ENCODE measurements at regions not wholly inside any gene's neighbourhood (a gene's known extent, or its start where the extent isn't known, plus 50 kb on each side); places are given as distances from the start of the nearest gene placed in this dataset.

DNA sequence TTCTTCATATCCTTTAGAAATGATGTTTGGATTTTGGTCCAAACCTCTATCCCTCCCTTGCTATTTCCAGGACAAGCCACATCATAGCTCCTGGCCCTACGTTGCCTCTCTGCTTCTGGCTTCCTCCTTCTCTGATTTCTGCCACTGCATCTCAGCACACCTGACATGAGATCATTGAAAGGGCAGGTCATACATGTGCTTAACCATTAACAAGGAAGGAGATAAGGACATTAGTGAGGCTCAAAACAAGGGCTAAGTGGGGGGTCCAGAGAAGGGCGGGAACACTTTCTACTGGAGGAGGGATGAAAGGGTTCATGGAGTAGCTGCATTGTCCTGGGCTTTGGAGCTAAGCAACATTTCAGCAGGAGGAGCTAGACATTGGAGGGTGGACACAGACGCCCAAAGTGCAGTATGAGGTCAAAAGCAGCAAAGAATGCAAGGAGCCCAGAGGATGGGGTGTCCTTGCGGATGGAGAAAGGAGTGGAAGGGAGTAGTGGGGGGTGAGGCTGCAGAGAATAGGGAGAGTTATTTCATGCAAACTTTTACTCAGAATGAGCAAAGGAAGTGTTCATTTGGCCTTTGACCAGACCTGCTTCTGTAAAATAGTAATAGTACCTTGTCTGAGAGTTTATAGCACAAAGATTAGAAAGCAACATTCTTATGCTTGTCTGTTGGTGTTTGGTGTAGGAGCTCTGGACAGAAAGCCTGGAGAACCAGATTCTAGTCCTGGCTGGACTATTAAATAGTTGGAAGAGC is 102.4 kb upstream of the CREB5 start:
- Mint-ChIP-seq H3K9me3 (no peaks in the 10 kb centered on the region), H3K4me1 (no peaks in the 10 kb centered on the region), H3K36me3 (no peaks in the 10 kb centered on the region), H3K27ac (no peak overlapping the region), H3K4me3 (no peak overlapping the region)
- DNase-seq (ENCODE audit: low spot score in 2 of 2) (no peak), ATAC-seq (no peak)

DNA sequence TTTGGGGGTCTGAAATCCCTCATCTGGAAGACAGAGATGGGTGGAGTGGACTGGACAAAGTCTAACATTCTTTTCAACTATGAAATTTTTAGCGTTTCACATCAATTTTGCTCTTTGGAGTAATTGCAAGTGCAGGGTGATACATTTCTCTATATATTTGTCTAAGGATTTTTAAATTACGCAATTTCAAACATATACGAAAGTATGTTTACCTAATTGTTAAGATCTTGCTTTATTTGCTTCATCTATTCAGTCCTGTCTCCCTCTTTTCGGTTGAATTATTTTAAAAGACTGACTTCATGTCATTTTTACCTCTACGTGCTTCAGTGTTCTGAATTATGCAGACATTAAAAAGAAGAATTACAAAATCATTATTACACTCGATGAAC is 101.9 kb upstream of the CREB5 start:
- Mint-ChIP-seq H3K9me3 (no peaks in the 10 kb centered on the region), H3K4me1 (no peaks in the 10 kb centered on the region), H3K27ac (no peak overlapping the region), H3K4me3 (no peak overlapping the region), H3K36me3 (no peaks in the 10 kb centered on the region)
- ATAC-seq, result no peak
- no peak for DNase-seq (ENCODE audit: low spot score in 2 of 2)

DNA sequence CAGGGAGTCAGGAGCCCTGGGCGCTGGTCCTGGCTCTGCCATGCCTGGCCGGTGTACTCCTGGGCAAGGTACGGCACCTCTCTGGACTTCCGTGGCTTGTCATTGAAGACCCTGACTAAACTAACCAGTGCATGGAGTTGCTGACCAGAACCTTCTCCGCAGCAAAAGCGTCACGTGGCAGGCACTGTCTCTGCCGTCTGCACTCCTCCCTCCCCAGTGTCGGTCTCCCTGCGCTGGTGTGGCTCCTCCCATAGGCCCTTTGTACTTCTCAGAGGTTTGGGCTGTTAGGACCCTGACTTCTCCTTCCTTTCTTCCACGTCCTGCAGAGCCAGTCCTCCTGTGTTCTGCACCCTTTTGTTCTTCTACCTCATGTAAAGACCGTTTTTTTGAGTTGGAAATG is 100.6 kb upstream of the CREB5 start:
- H3K4me1 Mint-ChIP-seq, result no peaks in the 10 kb centered on the region
- ATAC-seq (no peak), DNase-seq (ENCODE audit: low spot score in 2 of 2) (no peak)
- H3K9me3 Mint-ChIP-seq, result no peaks in the 10 kb centered on the region
- no peak overlapping the region for H3K4me3 Mint-ChIP-seq
- H3K27ac Mint-ChIP-seq, result no peak overlapping the region
- H3K36me3 Mint-ChIP-seq, result no peaks in the 10 kb centered on the region

DNA sequence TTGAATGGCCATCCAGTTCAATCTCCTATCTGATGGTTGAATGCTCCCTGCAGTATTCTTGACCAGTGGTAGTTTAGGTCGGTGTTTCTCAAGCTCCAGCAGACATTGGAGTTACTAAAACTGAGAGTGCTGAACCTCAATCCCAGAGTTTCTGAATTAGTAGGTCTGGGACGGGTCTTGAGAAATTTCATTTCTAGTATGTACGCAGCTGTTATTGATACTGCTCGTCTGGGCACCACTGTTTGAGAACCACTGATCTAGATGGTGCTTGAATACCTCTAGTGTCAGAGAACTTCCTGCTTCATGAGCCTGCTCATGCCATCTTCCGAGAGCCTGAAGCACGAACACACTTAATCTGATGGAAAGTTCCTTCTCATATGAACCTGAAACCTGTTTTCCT is 99.4 kb upstream of the CREB5 start:
- Mint-ChIP-seq H3K4me3 (no peak overlapping the region), H3K4me1 (peaks cover 4% of the 10 kb centered on the region), H3K36me3 (no peaks in the 10 kb centered on the region), H3K27ac (no peak overlapping the region), H3K9me3 (no peaks in the 10 kb centered on the region)
- DNase-seq (ENCODE audit: low spot score in 2 of 2) (no peak), ATAC-seq (no peak)

DNA sequence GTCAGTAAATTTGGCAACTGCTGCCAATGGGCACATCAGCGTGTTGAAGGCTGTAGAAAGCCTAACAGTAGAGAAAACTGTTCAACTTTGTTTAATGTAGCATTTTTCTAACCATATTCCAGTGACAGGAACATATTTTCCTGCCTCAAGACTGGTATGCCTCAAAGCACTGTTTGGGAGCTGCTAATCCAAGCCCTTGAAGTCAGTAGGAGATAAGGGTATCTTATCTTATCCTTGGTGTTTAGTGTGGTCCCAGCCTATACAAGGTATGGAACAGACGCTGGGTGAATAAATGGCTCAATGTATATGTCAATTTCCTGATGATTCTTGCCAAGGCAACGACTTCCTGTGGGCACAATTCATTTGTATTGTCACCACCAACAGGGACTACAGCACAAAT is 97.5 kb upstream of the CREB5 start:
- ATAC-seq, result no peak
- no peaks in the 10 kb centered on the region for H3K9me3 Mint-ChIP-seq

DNA sequence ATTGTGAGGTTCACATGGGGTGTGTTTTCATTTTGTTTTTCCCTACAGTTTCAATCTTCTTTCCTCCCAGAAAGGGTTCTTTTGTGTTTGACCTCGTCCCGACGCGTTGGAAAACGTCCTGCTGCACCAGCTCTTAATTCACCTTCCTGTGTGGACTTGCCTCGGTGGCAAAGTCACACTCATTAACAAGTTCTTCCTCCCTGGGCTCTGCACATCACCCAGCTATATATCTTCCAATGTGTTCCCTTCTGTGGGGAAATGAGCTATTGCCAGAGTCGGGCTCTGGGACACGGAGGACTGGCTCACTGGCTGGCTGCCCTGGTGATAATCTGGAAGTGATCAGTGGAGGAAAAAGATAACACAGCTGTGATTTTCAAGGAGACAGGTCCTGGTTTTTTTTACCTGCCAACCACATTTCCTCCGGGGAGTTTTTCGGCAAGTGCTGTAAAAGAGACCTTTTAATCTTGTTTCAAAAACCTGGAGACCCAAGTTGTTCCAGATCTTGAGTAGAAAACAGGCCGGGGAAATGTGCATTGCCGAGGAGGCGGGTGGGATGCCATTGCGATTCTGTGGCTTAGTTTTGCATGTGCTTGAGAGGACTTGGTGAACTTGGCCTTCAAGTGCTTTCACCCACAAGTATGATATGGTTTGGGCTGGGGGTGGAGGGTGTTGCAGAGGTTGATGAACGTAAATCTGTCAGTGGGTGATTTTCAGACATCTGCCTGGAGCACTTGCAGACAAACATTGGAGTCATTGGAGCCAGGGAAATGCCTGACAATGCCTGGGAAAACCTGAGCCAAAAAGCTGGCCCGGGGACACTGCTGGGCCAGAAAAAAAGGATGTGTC is 96.5 kb upstream of the CREB5 start:
- DNase-seq (ENCODE audit: low spot score in 2 of 2) (no peak), ATAC-seq (no peak)
- no peaks in the 10 kb centered on the region for H3K9me3 Mint-ChIP-seq
- H3K4me3 Mint-ChIP-seq, result no peak overlapping the region
- H3K27ac Mint-ChIP-seq, result no peak overlapping the region
- H3K4me1 Mint-ChIP-seq, result peaks cover 13% of the 10 kb centered on the region
- H3K36me3 Mint-ChIP-seq, result no peaks in the 10 kb centered on the region

More for the DNA sequence above, 97.5 kb upstream of the CREB5 start:
- peaks cover 13% of the 10 kb centered on the region for H3K4me1 Mint-ChIP-seq
- no peak overlapping the region for H3K4me3 Mint-ChIP-seq
- H3K27ac Mint-ChIP-seq, result no peak overlapping the region
- no peaks in the 10 kb centered on the region for H3K36me3 Mint-ChIP-seq
- no peak for DNase-seq (ENCODE audit: low spot score in 2 of 2)

DNA sequence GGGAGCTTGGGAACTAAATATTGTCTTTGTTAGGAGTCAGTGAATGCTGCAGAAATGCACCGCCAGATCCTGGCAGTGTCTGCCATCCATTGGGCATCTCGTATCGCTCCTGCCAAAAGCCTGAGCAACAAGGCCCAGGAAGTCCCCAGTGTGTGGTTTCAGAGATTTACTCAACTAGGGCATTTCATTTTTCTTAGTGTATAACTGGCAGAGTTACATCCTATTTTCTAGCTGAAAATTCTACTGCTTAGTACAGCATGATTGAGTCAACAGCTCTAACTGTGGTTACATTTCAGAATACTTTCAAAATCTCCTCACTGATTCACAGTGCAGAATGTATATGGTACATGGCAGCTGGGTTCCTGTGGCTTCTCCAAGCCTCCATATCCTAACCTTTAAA is 95.8 kb upstream of the CREB5 start:
- DNase-seq (ENCODE audit: low spot score in 2 of 2), result no peak
- Mint-ChIP-seq H3K4me1 (peaks cover 13% of the 10 kb centered on the region), H3K9me3 (no peaks in the 10 kb centered on the region), H3K27ac (no peak overlapping the region), H3K4me3 (no peak overlapping the region), H3K36me3 (no peaks in the 10 kb centered on the region)
- ATAC-seq, result peak; percentile 92

DNA sequence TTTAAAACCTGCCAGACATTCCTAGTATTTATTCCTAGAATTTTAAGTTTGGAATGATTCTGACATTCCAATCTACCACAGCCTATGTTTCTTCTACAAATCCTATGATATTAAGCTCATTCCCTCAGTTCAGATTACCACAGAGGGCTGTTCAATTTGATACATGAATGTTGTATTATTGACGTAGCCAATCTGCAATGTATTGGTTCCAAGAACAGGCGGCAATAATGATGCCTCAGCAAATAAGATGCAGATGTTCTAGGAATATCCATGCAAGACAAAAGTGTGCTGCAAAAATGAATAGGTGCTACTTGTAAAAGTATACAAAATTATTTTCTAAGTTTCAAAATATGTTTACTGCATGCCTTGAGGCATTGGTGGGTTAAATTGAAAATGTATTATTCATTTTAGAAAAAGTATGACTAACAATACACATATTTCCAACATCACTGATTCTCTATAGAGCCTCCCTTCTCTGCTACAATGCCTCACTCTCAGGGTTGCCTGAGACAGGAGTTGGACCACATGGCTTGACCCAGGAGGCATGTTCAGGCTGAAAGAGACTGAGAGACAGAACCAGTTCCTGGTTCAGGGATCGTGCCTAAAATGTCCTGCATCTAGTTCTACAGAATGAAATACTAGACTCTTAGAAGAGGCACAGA is 94.1 kb upstream of the CREB5 start:
- Mint-ChIP-seq H3K36me3 (no peaks in the 10 kb centered on the region), H3K4me3 (no peak overlapping the region), H3K4me1 (peaks cover 13% of the 10 kb centered on the region), H3K27ac (no peak overlapping the region), H3K9me3 (no peaks in the 10 kb centered on the region)
- ATAC-seq, result peak; percentile 63
- no peak for DNase-seq (ENCODE audit: low spot score in 2 of 2)

DNA sequence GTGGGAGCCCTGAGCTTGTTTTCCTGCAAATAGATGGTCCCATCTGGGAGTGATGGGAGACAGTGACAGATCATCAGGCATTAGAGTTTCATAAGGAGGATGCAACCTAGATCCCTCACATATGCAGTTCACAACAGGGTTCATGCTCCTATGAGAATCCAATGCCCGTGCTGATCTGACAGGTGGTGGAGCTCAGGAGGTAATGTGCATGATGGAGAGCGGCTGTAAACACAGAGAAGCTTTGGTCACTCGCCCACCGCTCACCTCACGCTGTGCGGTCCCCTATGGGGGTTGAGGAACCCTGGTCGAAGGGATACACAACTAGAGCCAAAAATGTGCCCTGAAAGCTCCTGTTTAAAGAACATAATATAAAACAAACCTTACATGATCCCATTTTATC is 88.5 kb upstream of the CREB5 start:
- H3K4me3 Mint-ChIP-seq, result no peak overlapping the region
- ATAC-seq, result no peak
- H3K4me1 Mint-ChIP-seq, result peaks cover under 1% of the 10 kb centered on the region
- no peak for DNase-seq (ENCODE audit: low spot score in 2 of 2)
- H3K36me3 Mint-ChIP-seq, result no peaks in the 10 kb centered on the region
- no peaks in the 10 kb centered on the region for H3K9me3 Mint-ChIP-seq
- no peak overlapping the region for H3K27ac Mint-ChIP-seq

DNA sequence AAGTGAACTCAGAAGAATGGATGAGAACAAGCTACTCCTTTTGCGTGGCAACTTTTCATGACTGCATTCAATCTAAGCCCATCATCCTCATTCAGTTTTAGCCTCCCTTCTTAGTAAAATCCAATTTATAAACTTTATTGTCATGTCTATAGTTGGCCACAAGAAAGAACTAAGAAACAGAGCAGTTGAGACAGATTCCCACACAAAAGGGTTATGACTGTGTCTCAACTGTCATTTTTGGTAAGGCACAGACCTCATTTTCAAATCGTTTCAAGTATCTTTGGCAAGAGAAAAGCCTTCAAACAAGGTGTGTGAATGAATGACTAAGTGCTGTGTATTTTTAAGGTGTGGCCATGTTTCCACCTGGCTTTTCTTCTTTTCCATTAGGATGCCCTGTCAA is 84.2 kb upstream of the CREB5 start:
- H3K9me3 Mint-ChIP-seq, result no peaks in the 10 kb centered on the region
- no peak overlapping the region for H3K4me3 Mint-ChIP-seq
- no peak overlapping the region for H3K27ac Mint-ChIP-seq
- no peaks in the 10 kb centered on the region for H3K36me3 Mint-ChIP-seq
- DNase-seq (ENCODE audit: low spot score in 2 of 2), result no peak
- ATAC-seq, result no peak
- H3K4me1 Mint-ChIP-seq, result peaks cover 10% of the 10 kb centered on the region

DNA sequence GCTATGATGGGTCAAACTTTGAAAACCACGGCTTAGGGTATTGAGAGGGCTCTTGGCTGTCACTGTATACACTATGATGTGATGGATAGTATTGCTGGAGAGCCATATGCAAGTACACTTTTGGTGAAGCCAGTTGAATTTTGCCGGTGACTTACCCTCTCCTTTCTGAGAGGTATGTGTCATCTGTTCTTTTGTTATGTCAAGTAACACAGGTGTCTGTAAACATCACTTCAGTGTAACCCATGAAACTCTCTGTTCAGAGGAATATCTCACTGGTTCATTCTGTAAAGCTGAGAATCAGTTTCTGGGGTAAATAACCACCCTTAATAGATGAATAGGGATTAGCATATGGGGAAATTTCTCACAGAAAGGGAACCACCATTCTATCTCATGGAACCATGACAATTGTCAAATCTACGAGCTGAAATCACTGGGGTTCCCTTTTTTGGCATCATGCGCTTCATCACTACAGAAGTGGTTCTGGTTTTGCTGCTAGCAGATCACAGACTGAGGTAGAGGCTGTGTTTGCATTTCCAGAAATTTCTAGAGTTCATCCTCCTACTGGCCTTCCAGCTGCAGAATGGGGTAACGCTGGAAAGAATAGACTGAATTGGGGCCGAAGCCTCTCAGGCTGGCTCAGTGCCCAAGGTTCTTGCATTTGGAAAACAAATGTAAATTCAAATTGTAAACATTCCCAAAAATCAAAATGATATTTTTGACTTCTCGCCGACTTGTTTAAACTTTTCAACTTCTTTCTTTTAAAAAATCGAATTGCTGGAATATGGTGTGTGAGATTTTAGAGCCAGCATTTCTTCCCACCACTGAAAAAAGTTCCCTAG is 83.3 kb upstream of the CREB5 start:
- Mint-ChIP-seq H3K9me3 (no peaks in the 10 kb centered on the region), H3K4me1 (peaks cover 10% of the 10 kb centered on the region), H3K4me3 (no peak overlapping the region), H3K27ac (no peak overlapping the region), H3K36me3 (no peaks in the 10 kb centered on the region)
- ATAC-seq (no peak), DNase-seq (ENCODE audit: low spot score in 2 of 2) (no peak)

DNA sequence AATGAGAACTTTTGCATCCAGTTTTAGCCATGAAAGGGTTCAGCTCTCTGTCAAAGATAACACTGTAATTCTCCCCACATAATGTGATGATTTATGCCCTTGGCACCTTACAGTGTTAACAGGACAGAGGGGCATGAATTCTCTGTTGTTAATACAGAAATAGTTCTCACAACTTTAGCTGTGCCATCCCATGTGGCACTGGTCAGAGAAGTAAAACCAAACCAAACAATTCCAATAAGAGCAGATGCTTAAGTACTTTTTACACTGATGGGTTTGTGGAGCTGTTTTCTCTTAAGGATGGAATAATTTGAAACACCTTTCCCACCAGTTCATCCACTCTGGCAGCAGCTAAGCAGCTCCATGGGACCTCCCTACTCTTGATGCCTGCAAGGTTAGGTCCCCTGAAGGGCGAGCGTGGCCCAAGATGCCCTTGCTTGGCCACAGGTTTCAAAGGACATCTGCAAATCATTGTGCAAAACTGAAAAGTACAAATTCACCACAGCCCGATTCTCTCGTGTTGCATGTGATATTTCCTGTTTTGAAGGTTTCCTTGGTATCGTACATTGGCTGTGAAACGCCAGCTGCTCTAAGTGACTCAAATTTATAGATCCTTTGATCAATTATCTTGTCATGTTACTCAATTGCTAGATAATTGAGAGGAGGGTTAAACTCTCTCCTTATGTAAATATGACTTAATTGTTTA is 82.5 kb upstream of the CREB5 start:
- peak overlapping the region; percentile 7 for H3K4me3 Mint-ChIP-seq
- no peak overlapping the region for H3K27ac Mint-ChIP-seq
- no peak for DNase-seq (ENCODE audit: low spot score in 2 of 2)
- H3K4me1 Mint-ChIP-seq, result peaks cover 10% of the 10 kb centered on the region
- H3K36me3 Mint-ChIP-seq, result no peaks in the 10 kb centered on the region
- ATAC-seq, result peak; percentile 67
- H3K9me3 Mint-ChIP-seq, result peaks cover 3% of the 10 kb centered on the region

DNA sequence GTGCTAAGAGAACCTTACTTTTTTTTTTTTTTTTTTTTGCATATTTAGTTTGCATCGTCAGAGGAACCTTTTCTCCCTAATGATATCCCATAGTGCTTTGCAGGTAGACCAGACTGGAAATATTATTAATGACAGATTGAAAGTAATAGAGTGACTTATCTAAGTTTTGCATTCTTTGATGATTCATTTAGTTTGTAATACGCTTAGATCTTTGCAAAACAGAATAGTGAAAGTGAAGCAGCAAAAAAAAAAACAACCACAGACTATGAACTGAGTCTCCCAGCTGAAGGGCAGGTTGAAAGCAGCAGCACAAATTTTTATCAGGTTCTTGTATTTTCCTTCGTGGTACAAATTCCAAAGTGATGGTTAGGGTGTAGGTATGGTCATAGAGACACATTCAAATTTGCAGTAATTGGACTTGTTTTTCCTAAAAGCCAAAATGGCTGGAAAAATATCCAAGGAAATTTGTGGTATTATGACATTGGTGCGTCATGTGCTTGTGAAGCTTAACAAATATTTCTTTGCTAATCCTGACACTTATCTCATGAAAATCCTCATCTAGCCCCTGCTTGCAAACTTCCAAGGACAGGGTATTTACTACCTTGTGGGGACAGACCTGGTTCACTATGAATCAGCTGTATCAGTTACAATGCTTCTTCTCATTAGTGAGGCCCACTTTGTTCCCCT is 81.8 kb upstream of the CREB5 start:
- no peak overlapping the region for H3K27ac Mint-ChIP-seq
- ATAC-seq (peak; percentile 72), DNase-seq (ENCODE audit: low spot score in 2 of 2) (no peak)
- peaks cover 10% of the 10 kb centered on the region for H3K4me1 Mint-ChIP-seq
- H3K9me3 Mint-ChIP-seq, result peaks cover 3% of the 10 kb centered on the region
- no peaks in the 10 kb centered on the region for H3K36me3 Mint-ChIP-seq
- H3K4me3 Mint-ChIP-seq, result peak overlapping the region; percentile 7

DNA sequence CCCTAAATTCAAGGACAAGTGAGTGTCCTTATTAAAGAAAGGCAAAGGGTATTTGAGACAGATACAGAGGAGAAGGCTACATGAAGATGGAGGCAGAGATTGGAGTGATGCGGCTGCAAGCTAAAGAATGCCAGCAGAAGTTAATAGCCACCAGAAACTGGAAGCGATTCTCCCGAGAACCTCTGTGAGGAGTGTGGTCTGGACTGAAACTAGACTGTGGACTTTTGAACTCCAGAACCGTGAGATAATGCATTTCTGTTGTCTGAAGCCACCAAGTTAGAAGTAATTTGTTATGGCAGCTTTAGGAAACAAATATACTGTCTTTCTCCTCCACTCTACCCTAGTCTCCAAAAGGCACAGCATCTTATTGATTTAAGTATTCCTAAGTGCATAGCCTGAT is 80.3 kb upstream of the CREB5 start:
- no peak overlapping the region for H3K4me3 Mint-ChIP-seq
- H3K27ac Mint-ChIP-seq, result no peak overlapping the region
- DNase-seq (ENCODE audit: low spot score in 2 of 2) (no peak), ATAC-seq (no peak)
- H3K9me3 Mint-ChIP-seq, result peaks cover 3% of the 10 kb centered on the region
- peaks cover 10% of the 10 kb centered on the region for H3K4me1 Mint-ChIP-seq
- no peaks in the 10 kb centered on the region for H3K36me3 Mint-ChIP-seq
